ENCODE measurements at regions not wholly inside any gene's neighbourhood (a gene's known extent, or its start where the extent isn't known, plus 50 kb on each side); places are given as distances from the start of the nearest gene placed in this dataset.

- ATAC-seq = no peak
- TF ChIP-seq TSHZ2 (CRISPR knock-in tag; IDR thresholded peaks at IDR 0.05) (no peak), ZNF565 (CRISPR knock-in tag; conservative IDR thresholded peaks at IDR 0.05; ENCODE audit: low read depth) (no peak)
These were observed 218.2 kb downstream of the C6orf118 start for GRCh38 chr6:165091121-165091785.

GRCh38 chr6:165090242-165090641 is 219.2 kb downstream of the C6orf118 start:
- TF ChIP-seq CSDC2 (CRISPR knock-in tag; IDR thresholded peaks at IDR 0.05) = no peak
- no peak for TF ChIP-seq TOX (CRISPR knock-in tag; IDR thresholded peaks at IDR 0.05; ENCODE audit: borderline replicate concordance)
- TF ChIP-seq CREB5 (CRISPR knock-in tag; IDR thresholded peaks at IDR 0.05; ENCODE audit: low read depth) = no peak
- no peak for TF ChIP-seq ZNF70 (CRISPR knock-in tag; IDR thresholded peaks at IDR 0.05)
- no peak for TF ChIP-seq POU6F1 (CRISPR knock-in tag; IDR thresholded peaks at IDR 0.05; ENCODE audit: borderline replicate concordance, low read depth)
- no peak for TF ChIP-seq ZNF8 (CRISPR knock-in tag; IDR thresholded peaks at IDR 0.05)
- TF ChIP-seq PPARA (CRISPR knock-in tag; IDR thresholded peaks at IDR 0.05; ENCODE audit: borderline replicate concordance) = no peak
- no peak for TF ChIP-seq GLIS3 (CRISPR knock-in tag; IDR thresholded peaks at IDR 0.05)
- no peak for TF ChIP-seq SNAI2 (CRISPR knock-in tag; IDR thresholded peaks at IDR 0.05)
- no peak for ATAC-seq

DNA sequence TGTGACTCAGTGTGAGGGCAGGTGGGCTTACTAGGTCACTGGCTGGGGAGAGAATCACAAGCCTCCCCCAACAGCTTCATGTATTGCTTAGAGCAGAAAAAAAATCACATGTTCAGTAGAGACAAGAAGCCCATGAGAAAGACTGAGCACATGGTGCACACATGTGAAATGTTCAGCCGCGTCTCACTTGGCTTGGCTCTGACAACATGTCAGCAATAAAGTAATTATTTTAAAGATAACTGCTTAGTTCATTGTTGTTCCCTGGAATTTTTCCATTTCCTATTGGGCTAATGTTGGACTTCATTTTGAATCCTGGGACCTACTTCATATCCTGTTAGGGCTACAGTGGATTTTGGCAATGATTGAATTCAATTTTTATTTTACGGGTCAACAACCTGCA is 222.6 kb downstream of the C6orf118 start:
- TF ChIP-seq CSRNP3 (CRISPR knock-in tag; IDR thresholded peaks at IDR 0.05) (no peak), ZNF565 (CRISPR knock-in tag; conservative IDR thresholded peaks at IDR 0.05; ENCODE audit: low read depth) (no peak), TCF4 (CRISPR knock-in tag; IDR thresholded peaks at IDR 0.05; ENCODE audit: borderline replicate concordance) (no peak), ISL1 (CRISPR knock-in tag; IDR thresholded peaks at IDR 0.05) (no peak), ZFP3 (CRISPR knock-in tag; IDR thresholded peaks at IDR 0.05) (no peak), BACH2 (CRISPR knock-in tag; IDR thresholded peaks at IDR 0.05; ENCODE audit: borderline replicate concordance) (no peak)
- no peak for ATAC-seq

DNA sequence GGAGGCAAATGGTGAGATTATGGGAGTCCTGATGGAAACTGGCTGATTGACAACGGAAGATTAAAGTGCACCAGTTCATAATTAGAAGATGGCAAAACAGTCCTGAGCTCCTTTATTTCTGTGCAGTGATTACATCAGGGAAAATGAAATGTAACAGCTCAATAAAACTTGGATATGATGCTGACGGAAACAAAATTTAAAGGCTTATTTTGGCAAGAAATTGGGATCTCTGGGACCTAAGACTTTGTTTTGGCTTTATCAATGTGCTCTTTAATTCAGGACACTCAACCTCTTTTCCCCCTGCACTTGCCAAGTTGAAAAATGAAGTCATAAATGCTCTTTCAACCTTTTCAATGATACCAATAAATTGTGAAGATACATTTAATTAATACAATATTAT is 226.8 kb downstream of the C6orf118 start:
- TF ChIP-seq ZNF8 (CRISPR knock-in tag; IDR thresholded peaks at IDR 0.05) (no peak), POU6F1 (CRISPR knock-in tag; IDR thresholded peaks at IDR 0.05; ENCODE audit: borderline replicate concordance, low read depth) (no peak)
- ATAC-seq = no peak

- no peak for ATAC-seq
These were observed 227.4 kb downstream of the C6orf118 start for GRCh38 chr6:165081944-165082532.

More at GRCh38 chr6:165081944-165082532, 227.4 kb downstream of the C6orf118 start:
- TF ChIP-seq ISL1 (CRISPR knock-in tag; IDR thresholded peaks at IDR 0.05) = no peak
- no peak for TF ChIP-seq CSDC2 (CRISPR knock-in tag; IDR thresholded peaks at IDR 0.05)
- no peak for TF ChIP-seq ESRRG (CRISPR knock-in tag; IDR thresholded peaks at IDR 0.05)
- no peak for TF ChIP-seq TOX (CRISPR knock-in tag; IDR thresholded peaks at IDR 0.05; ENCODE audit: borderline replicate concordance)
- no peak for TF ChIP-seq RARB (CRISPR knock-in tag; IDR thresholded peaks at IDR 0.05)
- no peak for TF ChIP-seq CSRNP3 (CRISPR knock-in tag; IDR thresholded peaks at IDR 0.05)
- TF ChIP-seq POU6F1 (CRISPR knock-in tag; IDR thresholded peaks at IDR 0.05; ENCODE audit: borderline replicate concordance, low read depth) = no peak
- TF ChIP-seq ZFP30 (CRISPR knock-in tag; IDR thresholded peaks at IDR 0.05) = no peak
- no peak for TF ChIP-seq CREB5 (CRISPR knock-in tag; IDR thresholded peaks at IDR 0.05; ENCODE audit: low read depth)

Measured in SK-N-SH treated with all-trans-retinoic acid at 6 μM for 48 hours (cell line).